GM12865 (cell line): ENCODE measurements at regions not wholly inside any gene's neighbourhood (a gene's known extent, or its start where the extent isn't known, plus 50 kb on each side); places are given as distances from the start of the nearest gene placed in this dataset.

Experiments used
- DNase-seq: peaks from one replicate; pipeline ENCODE4 v3.0.0; 2010; ENCODE audit warnings: low read depth
- H3K4me3 ChIP-seq: 2 replicates; pipeline ENCODE4 v1.5.1; 2011; ENCODE audit warnings: mild to moderate bottlenecking, low read depth, low read length, control low read depth
- CTCF ChIP-seq: IDR thresholded peaks from 2 replicates; pipeline ENCODE4 v1.5.1; 2011; ENCODE audit warnings: low read length, control low read depth, low read depth, inconsistent platforms; ENCODE audit not compliant: insufficient read depth; ENCODE audit errors: missing control alignments

DNA sequence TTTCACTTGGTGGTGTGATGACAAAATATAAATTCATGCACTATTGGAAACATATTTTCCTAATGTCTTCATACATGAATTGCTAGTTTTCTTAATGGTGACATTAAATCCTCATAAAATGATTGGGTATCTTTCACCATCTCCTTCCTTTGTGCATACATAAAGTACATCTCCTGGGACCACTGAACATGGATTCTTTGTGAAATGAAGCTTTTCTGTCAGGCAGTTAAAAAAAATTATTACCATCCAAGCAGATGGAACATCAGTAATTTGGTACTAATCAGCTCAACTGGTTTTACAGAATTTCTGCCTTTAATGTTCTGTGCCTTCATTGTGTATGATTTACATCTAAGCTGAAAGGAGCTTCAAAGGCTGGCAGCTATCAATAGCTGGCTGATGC is 891.7 kb upstream of the SLC10A2 start:
- H3K4me3 ChIP-seq: no peak overlapping the region
- DNase-seq: no peak
- no peak for TF ChIP-seq CTCF

- H3K4me3 ChIP-seq: no peak overlapping the region
- DNase-seq: no peak
- TF ChIP-seq CTCF: no peak
Observed at GRCh38 chr13:103953859-103954258, 887.6 kb upstream of the SLC10A2 start.

DNA sequence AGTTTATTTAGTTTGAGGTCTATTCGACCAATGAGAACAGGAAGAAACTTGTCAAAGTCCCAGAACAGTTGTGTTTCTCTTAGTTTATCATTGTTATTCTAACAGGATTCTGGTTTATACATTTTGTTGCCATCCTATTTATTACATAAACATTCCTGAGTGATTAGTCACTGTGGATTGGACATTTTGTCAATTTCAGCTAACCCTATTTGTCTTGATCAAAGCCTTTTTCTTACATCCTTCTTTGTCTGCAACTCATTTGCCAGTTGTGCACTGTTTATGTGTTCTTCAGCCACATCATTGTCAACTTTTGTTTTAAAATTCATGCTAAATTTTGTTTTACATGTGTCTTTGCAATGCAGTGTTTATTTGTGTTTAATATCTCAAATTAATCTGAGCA is 886.0 kb upstream of the SLC10A2 start:
- DNase-seq: no peak
- no peak for TF ChIP-seq CTCF
- no peak overlapping the region for H3K4me3 ChIP-seq

DNA sequence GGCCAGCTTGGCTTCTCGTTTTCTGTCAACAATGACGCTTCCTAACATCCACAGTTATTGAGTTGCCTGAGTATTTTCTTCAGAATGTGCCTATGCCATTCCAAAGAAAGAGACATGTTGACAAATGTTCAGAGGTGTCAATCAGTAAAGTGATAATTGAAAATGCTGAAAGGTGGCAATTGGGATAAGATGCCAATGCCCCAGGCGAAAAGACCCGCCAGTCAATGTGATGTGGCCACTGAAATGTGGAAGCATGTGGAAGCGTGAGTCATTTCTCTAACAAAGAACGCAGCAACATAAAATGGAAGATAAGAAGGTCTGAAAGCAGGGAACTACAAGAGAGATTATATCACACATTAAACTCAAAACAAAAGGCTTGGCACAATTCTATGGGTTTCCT is 882.2 kb upstream of the SLC10A2 start:
- no peak overlapping the region for H3K4me3 ChIP-seq
- no peak for DNase-seq
- no peak for TF ChIP-seq CTCF

DNA sequence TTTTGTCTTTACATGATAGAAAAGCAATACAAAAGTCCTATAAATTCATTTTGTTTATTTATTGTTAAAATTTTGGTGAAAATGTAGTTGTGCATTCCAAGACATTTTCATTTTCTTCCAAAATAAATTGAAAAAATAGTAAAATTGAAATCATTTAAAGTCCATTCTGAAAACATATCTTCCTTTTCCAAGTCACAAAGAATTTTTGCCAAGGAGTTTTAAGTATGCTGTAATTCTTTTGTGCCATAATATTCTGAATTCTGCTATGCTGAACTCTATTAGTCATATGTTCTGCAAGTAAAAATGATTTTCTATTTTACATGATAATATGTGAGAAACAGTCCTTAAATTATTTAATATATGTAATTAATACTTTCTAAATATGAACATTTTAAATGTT is 879.6 kb upstream of the SLC10A2 start:
- DNase-seq: no peak
- no peak overlapping the region for H3K4me3 ChIP-seq
- TF ChIP-seq CTCF: no peak

DNA sequence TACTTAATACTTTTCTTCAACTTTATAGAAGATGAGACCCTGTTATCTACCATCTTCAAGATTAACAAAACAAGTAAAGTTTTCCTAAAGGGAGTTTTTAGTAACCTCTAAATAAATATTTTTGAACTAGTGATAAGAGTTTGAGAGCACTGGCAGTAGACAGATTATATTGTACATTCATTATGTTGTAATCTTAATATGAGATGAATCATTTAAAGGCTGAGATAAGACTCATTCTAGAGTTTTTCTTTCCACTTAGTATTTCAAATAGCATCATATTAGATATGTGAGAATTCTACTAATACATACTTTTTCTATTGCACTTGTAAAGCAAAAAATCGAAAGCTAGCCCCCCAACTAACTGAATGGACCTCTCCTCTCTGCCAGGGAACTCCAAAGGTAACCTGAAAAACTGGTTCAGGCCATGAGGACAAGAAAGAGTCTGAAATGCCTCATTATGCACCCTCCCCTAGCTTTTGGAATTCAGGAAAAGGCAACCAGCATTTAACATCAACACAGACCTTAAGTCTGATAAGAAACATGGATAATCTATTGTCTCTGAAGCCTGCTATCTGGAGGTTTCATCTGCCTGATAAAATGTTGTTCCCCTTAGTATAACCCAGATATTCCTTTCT is 875.4 kb upstream of the SLC10A2 start:
- DNase-seq: no peak

More for the DNA sequence above, 875.4 kb upstream of the SLC10A2 start:
- TF ChIP-seq CTCF: no peak
- no peak overlapping the region for H3K4me3 ChIP-seq
